CD4-positive, alpha-beta T cell (primary cell): ENCODE measurements at regions not wholly inside any gene's neighbourhood (a gene's known extent, or its start where the extent isn't known, plus 50 kb on each side); places are given as distances from the start of the nearest gene placed in this dataset.

Experiments
- ATAC-seq: fragments of 200-7000 bp; cut with Tn5 transposase; one replicate; pipeline ENCODE4 v1.10.0; 2022; ENCODE audit warnings: mild to moderate bottlenecking; ENCODE audit not compliant: poor library complexity
- CTCF ChIA-PET: fragments of 350-600 bp; sonication (Branson Sonifier 250); formaldehyde crosslinking; loops from one replicate; lab custom pipeline; 2021; ENCODE audit warnings: antibody characterized with exemption, inconsistent platforms; lab: Charles Lee
- POLR2A ChIA-PET: fragments of 350-600 bp; sonication (Branson Sonifier 250); formaldehyde crosslinking; loops from one replicate; lab custom pipeline; 2021; ENCODE audit warnings: antibody characterized with exemption, inconsistent platforms; lab: Charles Lee
- DNase-seq, 14 experiments: peaks; one replicate each; pipeline ENCODE4 v3.0.0-alpha.2; 2013 to 2020; ENCODE audit warnings: mixed read lengths in 2 of 14
- H3K27ac ChIP-seq, 2 donors: one replicate each; pipeline versions ENCODE4 v1.5.1 to v1.7.0; 2013; ENCODE audit warnings: low read length in 2 of 2, low read depth in 1 of 2, mild to moderate bottlenecking in 1 of 2
- H3K27me3 ChIP-seq, 2 experiments: 1 replicate in 1 of 2; 2 replicates in 1 of 2; pipeline versions ENCODE4 v1.6.1 to v1.7.0; 2013; ENCODE audit warnings: low read length in 2 of 2, control low read depth in 1 of 2, mild to moderate bottlenecking in 1 of 2, moderate library complexity in 1 of 2; ENCODE audit not compliant: insufficient read depth in 2 of 2, control insufficient read depth in 1 of 2
- H3K36me3 ChIP-seq: one replicate; pipeline ENCODE4 v1.6.1; 2013; ENCODE audit warnings: low read length, control low read depth; ENCODE audit not compliant: insufficient read depth
- H3K4me1 ChIP-seq: one replicate; pipeline ENCODE4 v1.6.1; 2013; ENCODE audit warnings: low read length, control low read depth; ENCODE audit not compliant: insufficient read depth
- H3K4me3 ChIP-seq: one replicate; pipeline ENCODE4 v1.5.1; 2013; ENCODE audit warnings: mild to moderate bottlenecking, low read length, moderate library complexity
- H3K9me3 ChIP-seq, 2 experiments: 1 replicate in 1 of 2; 2 replicates in 1 of 2; pipeline versions ENCODE4 v1.6.1 to v1.7.0; 2013; ENCODE audit warnings: low read length in 2 of 2, mild to moderate bottlenecking in 2 of 2, control low read depth in 1 of 2, moderate library complexity in 1 of 2; ENCODE audit not compliant: control insufficient read depth in 1 of 2, insufficient read depth in 1 of 2
- H3K27ac Mint-ChIP-seq: one replicate; pipeline ENCODE4 v1.8.0; 2020; ENCODE audit warnings: mixed read lengths
- H3K27me3 Mint-ChIP-seq: one replicate; pipeline ENCODE4 v1.8.0; 2021; ENCODE audit warnings: mixed read lengths
- H3K36me3 Mint-ChIP-seq: one replicate; pipeline ENCODE4 v1.8.0; 2021; ENCODE audit warnings: low read depth, mixed read lengths
- H3K4me1 Mint-ChIP-seq: one replicate; pipeline ENCODE4 v1.8.0; 2021; ENCODE audit warnings: low read depth, mixed read lengths
- H3K4me3 Mint-ChIP-seq: one replicate; pipeline ENCODE4 v1.8.0; 2020; ENCODE audit warnings: mild to moderate bottlenecking, mixed read lengths
- H3K9me3 Mint-ChIP-seq: one replicate; pipeline ENCODE4 v1.8.0; 2020; ENCODE audit warnings: mixed read lengths
- intact Hi-C, 2 experiments: fragments of 100-400 bp; cut with DNase I in 1 of 2; cut with micrococcal nuclease in 1 of 2; formaldehyde crosslinking; loops; one replicate each; pipeline versions ENCODE4 v1.15.1 to v1.9.0; 2023 to 2025; cut with DNase I, micrococcal nuclease
- TF ChIP-seq, protein P1 (sequence below): fragments of 200-600 bp; IDR thresholded peaks from one replicate; pipeline ENCODE4 v1.8.0; 2022; ENCODE audit warnings: antibody characterized with exemption, mild to moderate bottlenecking

DNA sequence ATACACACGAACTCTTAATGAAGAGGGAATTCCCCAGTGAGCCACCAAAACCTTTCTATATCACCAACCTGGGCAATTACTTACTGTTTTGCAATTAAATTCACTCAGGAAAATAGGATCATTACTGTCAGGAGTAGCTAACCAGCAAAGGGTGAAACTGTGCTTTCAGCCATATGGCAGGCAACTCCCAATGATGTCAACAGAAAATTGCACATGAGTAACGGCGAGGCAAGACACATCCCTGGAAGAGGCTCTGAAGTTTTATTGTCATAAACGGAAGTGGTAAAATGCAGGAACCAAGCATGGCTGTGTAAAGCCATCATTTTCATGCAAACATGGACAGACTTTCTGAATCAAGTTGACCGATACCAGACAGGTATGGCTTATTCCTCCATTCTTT is 548.9 kb upstream of the AUTS2 start:
- no peaks in the 10 kb centered on the region for H3K27me3 Mint-ChIP-seq
- H3K27me3 ChIP-seq, result no peaks in the 10 kb centered on the region
- H3K36me3 ChIP-seq, result no peaks in the 10 kb centered on the region
- no peak overlapping the region for H3K4me3 Mint-ChIP-seq
- ChIA-PET CTCF (no interaction called here), POLR2A (no interaction called here)
- no peaks in the 10 kb centered on the region for H3K4me1 Mint-ChIP-seq
- H3K4me1 ChIP-seq, result no peaks in the 10 kb centered on the region
- H3K4me3 ChIP-seq, result no peak overlapping the region
- ATAC-seq (no peak), DNase-seq (no peak)
- H3K27ac ChIP-seq, result no peak overlapping the region
- H3K9me3 Mint-ChIP-seq, result peaks cover 24% of the 10 kb centered on the region
- H3K36me3 Mint-ChIP-seq, result no peaks in the 10 kb centered on the region
- no peak overlapping the region for H3K27ac Mint-ChIP-seq
- H3K9me3 ChIP-seq, result peaks cover 3 to 15% of the 10 kb centered on the region in 2 experiments
- intact Hi-C loops, result no loop called here
- TF ChIP-seq, protein P1, sequence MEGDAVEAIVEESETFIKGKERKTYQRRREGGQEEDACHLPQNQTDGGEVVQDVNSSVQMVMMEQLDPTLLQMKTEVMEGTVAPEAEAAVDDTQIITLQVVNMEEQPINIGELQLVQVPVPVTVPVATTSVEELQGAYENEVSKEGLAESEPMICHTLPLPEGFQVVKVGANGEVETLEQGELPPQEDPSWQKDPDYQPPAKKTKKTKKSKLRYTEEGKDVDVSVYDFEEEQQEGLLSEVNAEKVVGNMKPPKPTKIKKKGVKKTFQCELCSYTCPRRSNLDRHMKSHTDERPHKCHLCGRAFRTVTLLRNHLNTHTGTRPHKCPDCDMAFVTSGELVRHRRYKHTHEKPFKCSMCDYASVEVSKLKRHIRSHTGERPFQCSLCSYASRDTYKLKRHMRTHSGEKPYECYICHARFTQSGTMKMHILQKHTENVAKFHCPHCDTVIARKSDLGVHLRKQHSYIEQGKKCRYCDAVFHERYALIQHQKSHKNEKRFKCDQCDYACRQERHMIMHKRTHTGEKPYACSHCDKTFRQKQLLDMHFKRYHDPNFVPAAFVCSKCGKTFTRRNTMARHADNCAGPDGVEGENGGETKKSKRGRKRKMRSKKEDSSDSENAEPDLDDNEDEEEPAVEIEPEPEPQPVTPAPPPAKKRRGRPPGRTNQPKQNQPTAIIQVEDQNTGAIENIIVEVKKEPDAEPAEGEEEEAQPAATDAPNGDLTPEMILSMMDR, result no peak

DNA sequence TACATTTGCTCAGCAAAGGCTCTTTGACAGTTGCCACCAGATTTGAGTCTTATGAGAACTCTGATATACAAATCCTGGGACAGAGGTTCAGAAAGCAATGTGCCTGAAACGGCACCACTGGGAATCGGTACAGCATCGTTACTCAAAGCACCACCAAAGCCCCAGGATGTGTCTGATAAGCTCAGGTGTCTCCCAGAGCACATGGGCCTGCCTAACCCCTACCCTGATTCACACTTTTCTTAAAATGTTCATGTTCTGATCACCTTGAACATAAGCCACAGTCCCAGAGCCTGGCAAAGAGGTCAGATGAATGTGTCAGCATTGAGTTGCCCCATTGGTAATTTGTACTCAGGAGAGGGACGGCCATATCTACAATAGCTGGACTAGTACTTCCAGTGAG is 545.8 kb upstream of the AUTS2 start:
- Mint-ChIP-seq H3K36me3 (no peaks in the 10 kb centered on the region), H3K9me3 (peaks cover 20% of the 10 kb centered on the region), H3K27me3 (no peaks in the 10 kb centered on the region), H3K4me3 (no peak overlapping the region), H3K4me1 (no peaks in the 10 kb centered on the region), H3K27ac (no peak overlapping the region)
- intact Hi-C loops, result no loop called here
- H3K4me3 ChIP-seq, result no peak overlapping the region
- no peaks in the 10 kb centered on the region for H3K4me1 ChIP-seq
- peaks cover 0 to 15% of the 10 kb centered on the region in 2 experiments for H3K9me3 ChIP-seq
- ChIA-PET CTCF (no interaction called here), POLR2A (no interaction called here)
- DNase-seq (no peak), ATAC-seq (no peak)
- H3K36me3 ChIP-seq, result no peaks in the 10 kb centered on the region
- H3K27me3 ChIP-seq, result no peaks in the 10 kb centered on the region
- no peak overlapping the region for H3K27ac ChIP-seq
- TF ChIP-seq, protein P1, result no peak

DNA sequence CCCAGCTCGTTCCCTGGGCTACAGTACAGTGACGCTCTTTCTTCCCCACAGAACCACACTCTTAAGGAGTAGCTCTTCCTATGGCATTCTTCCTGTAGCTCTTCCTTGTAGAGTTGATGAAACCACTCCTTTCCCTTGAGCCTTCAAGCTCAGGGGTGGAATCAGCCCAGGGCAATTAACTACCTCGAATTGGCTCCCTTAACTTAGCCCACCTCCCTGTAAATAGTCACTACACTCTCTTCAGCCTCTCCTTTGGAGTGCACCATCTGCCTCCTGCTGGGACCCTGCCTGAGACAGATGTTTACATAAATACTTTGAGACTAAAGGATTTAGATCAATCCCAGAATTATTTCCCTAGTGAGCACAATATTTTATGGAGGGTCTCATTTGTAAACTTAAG is 537.8 kb upstream of the AUTS2 start:
- no peaks in the 10 kb centered on the region for H3K27me3 Mint-ChIP-seq
- Histone ChIP-seq H3K27me3 (no peaks in the 10 kb centered on the region), H3K4me1 (no peaks in the 10 kb centered on the region), H3K36me3 (no peaks in the 10 kb centered on the region), H3K9me3 (peaks cover 5 to 11% of the 10 kb centered on the region in 2 experiments), H3K4me3 (no peak overlapping the region), H3K27ac (no peak overlapping the region)
- H3K36me3 Mint-ChIP-seq, result no peaks in the 10 kb centered on the region
- H3K4me1 Mint-ChIP-seq, result no peaks in the 10 kb centered on the region
- TF ChIP-seq, protein P1, result no peak
- peaks cover 5% of the 10 kb centered on the region for H3K9me3 Mint-ChIP-seq
- no peak overlapping the region for H3K4me3 Mint-ChIP-seq
- H3K27ac Mint-ChIP-seq, result no peak overlapping the region
- CTCF ChIA-PET, result no interaction called here
- intact Hi-C loops, result no loop called here
- POLR2A ChIA-PET, result no interaction called here
- DNase-seq, result no peak
- no peak for ATAC-seq
